Keratinocyte (primary cell): ENCODE measurements at regions not wholly inside any gene's neighbourhood (a gene's known extent, or its start where the extent isn't known, plus 50 kb on each side); places are given as distances from the start of the nearest gene placed in this dataset.

Experiments
- EZH2 ChIP-seq: IDR thresholded peaks from one replicate; pipeline ENCODE4 v1.6.1; 2012; ENCODE audit warnings: inconsistent platforms, mild to moderate bottlenecking, low read length, moderate library complexity
- TF ChIP-seq, protein P1 (sequence below), 3 experiments: IDR thresholded peaks in 1 of 3; conservative IDR thresholded peaks in 1 of 3; optimal IDR thresholded peaks in 1 of 3; 2 replicates in 2 of 3; 3 replicates in 1 of 3; pipeline versions ENCODE3 to v1.5.1; 2011; ENCODE audit warnings: low read length in 3 of 3, mild to moderate bottlenecking in 3 of 3, moderate library complexity in 2 of 3, control low read depth in 1 of 3, inconsistent platforms in 1 of 3; ENCODE audit not compliant: insufficient read depth in 2 of 3; ENCODE audit errors: extremely low read depth in 1 of 3

DNA sequence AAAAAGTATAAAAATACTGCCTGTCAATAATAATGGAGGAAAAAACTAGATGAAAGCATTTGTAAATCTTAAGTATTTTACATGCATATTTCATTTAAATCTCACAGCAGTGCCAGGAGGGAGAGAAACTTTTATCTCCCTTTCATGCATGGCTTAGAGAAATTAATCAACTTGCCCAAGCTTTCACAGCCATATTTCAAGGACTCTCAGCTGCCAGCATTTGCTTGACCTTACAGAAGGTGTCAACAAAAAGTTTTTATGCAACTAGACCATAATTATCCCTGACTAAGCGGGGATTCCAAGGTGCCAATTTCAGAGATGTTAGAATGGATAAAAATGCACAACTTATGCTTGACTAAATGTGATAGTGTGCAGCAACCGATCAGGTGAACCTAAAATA, 125.4 kb downstream of the ZFAND4 start:
- TF ChIP-seq, protein P1, sequence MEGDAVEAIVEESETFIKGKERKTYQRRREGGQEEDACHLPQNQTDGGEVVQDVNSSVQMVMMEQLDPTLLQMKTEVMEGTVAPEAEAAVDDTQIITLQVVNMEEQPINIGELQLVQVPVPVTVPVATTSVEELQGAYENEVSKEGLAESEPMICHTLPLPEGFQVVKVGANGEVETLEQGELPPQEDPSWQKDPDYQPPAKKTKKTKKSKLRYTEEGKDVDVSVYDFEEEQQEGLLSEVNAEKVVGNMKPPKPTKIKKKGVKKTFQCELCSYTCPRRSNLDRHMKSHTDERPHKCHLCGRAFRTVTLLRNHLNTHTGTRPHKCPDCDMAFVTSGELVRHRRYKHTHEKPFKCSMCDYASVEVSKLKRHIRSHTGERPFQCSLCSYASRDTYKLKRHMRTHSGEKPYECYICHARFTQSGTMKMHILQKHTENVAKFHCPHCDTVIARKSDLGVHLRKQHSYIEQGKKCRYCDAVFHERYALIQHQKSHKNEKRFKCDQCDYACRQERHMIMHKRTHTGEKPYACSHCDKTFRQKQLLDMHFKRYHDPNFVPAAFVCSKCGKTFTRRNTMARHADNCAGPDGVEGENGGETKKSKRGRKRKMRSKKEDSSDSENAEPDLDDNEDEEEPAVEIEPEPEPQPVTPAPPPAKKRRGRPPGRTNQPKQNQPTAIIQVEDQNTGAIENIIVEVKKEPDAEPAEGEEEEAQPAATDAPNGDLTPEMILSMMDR (optimal IDR thresholded peaks at IDR 0.05 in 1 of 3, IDR thresholded peaks at IDR 0.05 in 1 of 3, conservative IDR thresholded peaks at IDR 0.05 in 1 of 3; ENCODE audit: extremely low read depth in 1 of 3, insufficient read depth in 2 of 3, low read length in 3 of 3) = no peak
- TF ChIP-seq EZH2 = no peak
